ENCODE measurements at regions not wholly inside any gene's neighbourhood (a gene's known extent, or its start where the extent isn't known, plus 50 kb on each side); places are given as distances from the start of the nearest gene placed in this dataset.

DNA sequence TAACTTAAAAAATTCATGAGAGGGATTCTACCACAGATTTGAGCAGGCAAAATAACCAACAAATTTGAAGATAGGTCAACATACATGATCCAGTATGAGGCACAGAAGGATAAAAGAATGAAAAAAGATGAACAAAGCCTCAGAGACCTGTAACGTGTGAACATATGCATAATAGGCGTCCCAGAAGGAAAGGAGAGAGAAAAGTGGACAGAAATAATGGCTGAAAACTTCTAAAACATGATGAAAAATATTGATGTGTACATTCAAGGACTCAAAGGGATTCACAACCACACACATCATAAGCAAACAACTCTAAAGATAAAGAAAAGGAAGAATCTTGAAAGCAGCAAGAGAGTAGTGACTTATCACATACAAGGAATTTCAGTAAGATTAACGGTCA, 100.1 kb upstream of the PARD3B start:
- no peak overlapping the region for H3K4me3 Mint-ChIP-seq
- Histone ChIP-seq H4K5ac (ENCODE audit: insufficient read length, low read depth, low read length) (no peak overlapping the region), H2AFZ (ENCODE audit: low read length) (no peak overlapping the region), H2BK20ac (ENCODE audit: low read depth, low read length, poor library complexity, severe bottlenecking) (no peak overlapping the region), H2BK15ac (ENCODE audit: low read depth, low read length) (no peak overlapping the region), H3K27ac (ENCODE audit: insufficient read length, low read depth, low read length) (no peak overlapping the region), H2BK12ac (ENCODE audit: insufficient read length, low read depth, low read length) (no peak overlapping the region), H3K9me3 (ENCODE audit: control insufficient read depth, low read depth, low read length) (no peaks in the 10 kb centered on the region), H3K4me1 (ENCODE audit: insufficient read depth, low read length) (no peaks in the 10 kb centered on the region), H4K8ac (replicated peaks; ENCODE audit: insufficient read length, low read depth, low read length) (no peak overlapping the region), H3K27me3 (ENCODE audit: insufficient read depth, low read length) (no peaks in the 10 kb centered on the region), H3K4ac (ENCODE audit: low read depth, low read length) (no peak overlapping the region), H3K9ac (ENCODE audit: extremely low read depth, insufficient read length, low read length) (no peak overlapping the region), H3K79me2 (ENCODE audit: insufficient read depth, low read length) (no peaks in the 10 kb centered on the region), H3K14ac (ENCODE audit: insufficient read depth, low read length) (no peak overlapping the region), H2AK5ac (ENCODE audit: insufficient read length, low read length) (no peak overlapping the region), H4K91ac (ENCODE audit: insufficient read length, low read depth, low read length) (no peak overlapping the region), H3K18ac (ENCODE audit: insufficient read length, low read depth, low read length) (no peak overlapping the region), H3K23ac (ENCODE audit: insufficient read length, low read depth, low read length) (no peak overlapping the region), H3K4me2 (ENCODE audit: insufficient read depth, insufficient read length, low read length) (no peak overlapping the region), H3K56ac (ENCODE audit: insufficient read length, low read depth, low read length) (no peak overlapping the region), H2BK5ac (ENCODE audit: insufficient read length, low read length) (no peak overlapping the region), H4K20me1 (ENCODE audit: control insufficient read depth, insufficient read depth, insufficient read length) (no peaks in the 10 kb centered on the region), H3K23me2 (ENCODE audit: insufficient read length, low read depth, low read length, poor library complexity, severe bottlenecking) (no peaks in the 10 kb centered on the region), H3K79me1 (ENCODE audit: insufficient read depth, low read depth, low read length, poor library complexity, severe bottlenecking) (no peaks in the 10 kb centered on the region), H2BK120ac (ENCODE audit: low read depth, low read length, poor library complexity, severe bottlenecking) (no peak overlapping the region), H3T11ph (ENCODE audit: low read length) (no peak overlapping the region)
- H3K36me3 Mint-ChIP-seq (ENCODE audit: insufficient read depth in 1 of 3, low read depth in 3 of 3) = no peaks in the 10 kb centered on the region; a peak in 4 of 7 replicates
- H3K4me1 Mint-ChIP-seq = no peaks in the 10 kb centered on the region
- no peaks in the 10 kb centered on the region; the same call in 1 of the 2 replicates for H3K27me3 Mint-ChIP-seq (ENCODE audit: low read depth)
- H3K27ac Mint-ChIP-seq = no peak overlapping the region
- no peak for DNase-seq
- WGBS (ENCODE audit: extremely low coverage, insufficient read length, low lambda C conversion rate) = no CpG with 5 or more reads among the region's 3 CpGs
- TF ChIP-seq, protein P1, sequence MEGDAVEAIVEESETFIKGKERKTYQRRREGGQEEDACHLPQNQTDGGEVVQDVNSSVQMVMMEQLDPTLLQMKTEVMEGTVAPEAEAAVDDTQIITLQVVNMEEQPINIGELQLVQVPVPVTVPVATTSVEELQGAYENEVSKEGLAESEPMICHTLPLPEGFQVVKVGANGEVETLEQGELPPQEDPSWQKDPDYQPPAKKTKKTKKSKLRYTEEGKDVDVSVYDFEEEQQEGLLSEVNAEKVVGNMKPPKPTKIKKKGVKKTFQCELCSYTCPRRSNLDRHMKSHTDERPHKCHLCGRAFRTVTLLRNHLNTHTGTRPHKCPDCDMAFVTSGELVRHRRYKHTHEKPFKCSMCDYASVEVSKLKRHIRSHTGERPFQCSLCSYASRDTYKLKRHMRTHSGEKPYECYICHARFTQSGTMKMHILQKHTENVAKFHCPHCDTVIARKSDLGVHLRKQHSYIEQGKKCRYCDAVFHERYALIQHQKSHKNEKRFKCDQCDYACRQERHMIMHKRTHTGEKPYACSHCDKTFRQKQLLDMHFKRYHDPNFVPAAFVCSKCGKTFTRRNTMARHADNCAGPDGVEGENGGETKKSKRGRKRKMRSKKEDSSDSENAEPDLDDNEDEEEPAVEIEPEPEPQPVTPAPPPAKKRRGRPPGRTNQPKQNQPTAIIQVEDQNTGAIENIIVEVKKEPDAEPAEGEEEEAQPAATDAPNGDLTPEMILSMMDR (conservative IDR thresholded peaks at IDR 0.05) = no peak
- peaks cover 11 to 17% of the 10 kb centered on the region in 2 experiments; a peak in 4 of 5 replicates for H3K9me3 Mint-ChIP-seq

All from H9 (cell line).